Keratinocyte (primary cell): ENCODE measurements at regions not wholly inside any gene's neighbourhood (a gene's known extent, or its start where the extent isn't known, plus 50 kb on each side); places are given as distances from the start of the nearest gene placed in this dataset.

Source experiments
- DNase-seq: peaks from one replicate; pipeline ENCODE4 v3.0.0-alpha.2; 2011; ENCODE audit warnings: low read depth, missing footprints, low spot score
- FAIRE-seq: peaks from 2 replicates; lab custom pipeline; 2011; peaks lifted over from hg19 to GRCh38; lab: Jason Lieb, UNC
- H2AFZ ChIP-seq: 2 replicates; pipeline ENCODE4 v1.6.0; 2012; ENCODE audit warnings: low read length, control low read depth, inconsistent platforms; ENCODE audit not compliant: control insufficient read depth
- H3K27ac ChIP-seq: 2 replicates; pipeline ENCODE4 v1.5.1; 2011; ENCODE audit warnings: low read length; ENCODE audit not compliant: control insufficient read depth, insufficient read depth
- H3K27me3 ChIP-seq: 3 replicates; pipeline ENCODE4 v1.6.0; 2011; ENCODE audit warnings: low read length; ENCODE audit not compliant: control insufficient read depth, insufficient read depth; ENCODE audit errors: extremely low read depth
- H3K36me3 ChIP-seq, 2 experiments: 2 replicates in 1 of 2; 3 replicates in 1 of 2; pipeline ENCODE4 v1.5.1; 2011; ENCODE audit warnings: low read length in 2 of 2, mild to moderate bottlenecking in 1 of 2; ENCODE audit not compliant: control insufficient read depth in 2 of 2, insufficient read depth in 2 of 2; ENCODE audit errors: extremely low read depth in 1 of 2
- H3K4me1 ChIP-seq: 3 replicates; pipeline ENCODE4 v1.5.1; 2011; ENCODE audit warnings: low read length; ENCODE audit not compliant: control insufficient read depth, insufficient read depth; ENCODE audit errors: extremely low read depth
- H3K4me2 ChIP-seq: 3 replicates; pipeline ENCODE4 v1.6.0; 2011; ENCODE audit warnings: low read depth, low read length; ENCODE audit not compliant: control insufficient read depth, insufficient read depth; ENCODE audit errors: extremely low read depth
- H3K4me3 ChIP-seq, 3 experiments: fragments of 200-600 bp in 1 of 3; sonication (generic) in 1 of 3; 2 replicates in 2 of 3; 3 replicates in 1 of 3; pipeline ENCODE4 v1.5.1; 2011 to 2016; ENCODE audit warnings: low read length in 3 of 3, mild to moderate bottlenecking in 3 of 3, control low read depth in 2 of 3, inconsistent platforms in 1 of 3, low read depth in 1 of 3, mixed read lengths in 1 of 3, mixed run types in 1 of 3, moderate library complexity in 1 of 3; ENCODE audit not compliant: control insufficient read depth in 2 of 3, insufficient read depth in 2 of 3; ENCODE audit errors: extremely low read depth in 1 of 3
- H3K79me2 ChIP-seq: 2 replicates; pipeline ENCODE4 v1.6.0; 2012; ENCODE audit warnings: low read length; ENCODE audit not compliant: control insufficient read depth, insufficient read depth
- H3K9ac ChIP-seq: 3 replicates; pipeline ENCODE4 v1.6.0; 2011; ENCODE audit warnings: low read length; ENCODE audit not compliant: control insufficient read depth, insufficient read depth; ENCODE audit errors: extremely low read depth
- H3K9me1 ChIP-seq: 3 replicates; pipeline ENCODE4 v1.6.0; 2011; ENCODE audit warnings: low read length; ENCODE audit not compliant: control insufficient read depth, insufficient read depth; ENCODE audit errors: extremely low read depth
- H3K9me3 ChIP-seq: 2 replicates; pipeline ENCODE4 v1.5.1; 2012; ENCODE audit warnings: low read depth, low read length; ENCODE audit not compliant: control insufficient read depth
- H4K20me1 ChIP-seq: 3 replicates; pipeline ENCODE4 v1.6.0; 2011; ENCODE audit warnings: low read length; ENCODE audit not compliant: control insufficient read depth, insufficient read depth; ENCODE audit errors: extremely low read depth
- CTCF ChIP-seq, 3 experiments: IDR thresholded peaks in 1 of 3; conservative IDR thresholded peaks in 1 of 3; optimal IDR thresholded peaks in 1 of 3; 2 replicates in 2 of 3; 3 replicates in 1 of 3; pipeline versions ENCODE3 to v1.5.1; 2011; ENCODE audit warnings: low read length in 3 of 3, mild to moderate bottlenecking in 3 of 3, moderate library complexity in 2 of 3, control low read depth in 1 of 3, inconsistent platforms in 1 of 3; ENCODE audit not compliant: insufficient read depth in 2 of 3; ENCODE audit errors: extremely low read depth in 1 of 3
- EZH2 ChIP-seq: IDR thresholded peaks from one replicate; pipeline ENCODE4 v1.6.1; 2012; ENCODE audit warnings: inconsistent platforms, mild to moderate bottlenecking, low read length, moderate library complexity
- dilution Hi-C: fragments of 300-500 bp; cut with MboI; formaldehyde crosslinking; loops from one replicate; pipeline ENCODE4 v1.7.0; 2020; ENCODE audit warnings: low sequenced_read_pairs; ENCODE audit not compliant: extremely low pct_ligation_motif_present

DNA sequence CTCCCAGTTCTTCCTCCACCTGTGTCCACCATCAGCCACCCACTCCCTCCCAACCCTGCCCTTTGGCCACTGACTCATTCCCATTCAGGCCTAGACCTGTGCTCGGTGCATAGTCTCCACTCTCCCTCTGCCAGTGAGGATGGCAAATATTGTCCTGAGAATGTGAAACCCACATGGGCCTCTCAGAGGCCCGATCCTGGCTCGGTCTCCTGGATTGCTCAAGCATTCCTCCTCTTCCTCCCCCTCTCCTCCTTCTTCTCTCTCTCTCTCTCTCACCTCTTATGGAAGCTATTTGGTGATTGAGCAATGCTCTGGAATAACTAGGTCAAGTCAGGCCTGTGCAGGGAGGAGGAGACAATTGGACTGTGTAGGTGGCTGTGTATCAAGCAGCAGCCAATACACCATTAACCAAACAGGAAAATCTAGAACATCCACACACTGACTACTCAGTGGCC is 99.9 kb downstream of the KLF4 start:
- Histone ChIP-seq H3K4me3 (peak overlapping the region in 1 of 3 experiments; percentile 12), H3K36me3 (no peaks in the 10 kb centered on the region), H2AFZ (peak overlapping the region; percentile 47), H3K27ac (no peak overlapping the region), H3K4me1 (peaks cover 15% of the 10 kb centered on the region), H4K20me1 (no peaks in the 10 kb centered on the region), H3K79me2 (no peaks in the 10 kb centered on the region), H3K9ac (no peak overlapping the region), H3K27me3 (no peaks in the 10 kb centered on the region), H3K4me2 (peak overlapping the region; percentile 61), H3K9me1 (no peaks in the 10 kb centered on the region), H3K9me3 (no peaks in the 10 kb centered on the region)
- dilution Hi-C loops: no loop called here
- no peak for TF ChIP-seq CTCF (optimal IDR thresholded peaks at IDR 0.05 in 1 of 3, IDR thresholded peaks at IDR 0.05 in 1 of 3, conservative IDR thresholded peaks at IDR 0.05 in 1 of 3; ENCODE audit: extremely low read depth in 1 of 3, insufficient read depth in 2 of 3, low read length in 3 of 3)
- no peak for TF ChIP-seq EZH2
- FAIRE-seq: no peak
- DNase-seq: peak; percentile 36

GRCh38 chr9:107388890-107389289 is 100.7 kb downstream of the KLF4 start:
- H3K4me1 ChIP-seq: peaks cover 15% of the 10 kb centered on the region
- H3K9me1 ChIP-seq: no peaks in the 10 kb centered on the region
- TF ChIP-seq CTCF (optimal IDR thresholded peaks at IDR 0.05 in 1 of 3, IDR thresholded peaks at IDR 0.05 in 1 of 3, conservative IDR thresholded peaks at IDR 0.05 in 1 of 3; ENCODE audit: extremely low read depth in 1 of 3, insufficient read depth in 2 of 3, low read length in 3 of 3) (no peak), EZH2 (no peak)
- DNase-seq (no peak), FAIRE-seq (no peak)
- dilution Hi-C loops: no loop called here
- no peak overlapping the region for H3K9ac ChIP-seq
- H2AFZ ChIP-seq: no peak overlapping the region
- H4K20me1 ChIP-seq: no peaks in the 10 kb centered on the region
- H3K4me3 ChIP-seq: no peak overlapping the region
- no peaks in the 10 kb centered on the region for H3K27me3 ChIP-seq
- H3K27ac ChIP-seq: no peak overlapping the region
- H3K4me2 ChIP-seq: no peak overlapping the region
- no peaks in the 10 kb centered on the region for H3K36me3 ChIP-seq
- H3K79me2 ChIP-seq: no peaks in the 10 kb centered on the region
- no peaks in the 10 kb centered on the region for H3K9me3 ChIP-seq
